Epithelial cell of esophagus (primary cell): ENCODE measurements at regions not wholly inside any gene's neighbourhood (a gene's known extent, or its start where the extent isn't known, plus 50 kb on each side); places are given as distances from the start of the nearest gene placed in this dataset.

Experiments
- DNase-seq: peaks from one replicate; pipeline ENCODE4 v3.0.0; 2010; ENCODE audit warnings: low read depth
- H3K4me3 ChIP-seq: 2 replicates; pipeline ENCODE4 v1.5.1; 2011; ENCODE audit warnings: mild to moderate bottlenecking, low read length, control low read depth
- CTCF ChIP-seq: IDR thresholded peaks from 2 replicates; pipeline ENCODE4 v1.5.1; 2011; ENCODE audit warnings: low read depth, mild to moderate bottlenecking, low read length, control low read depth, inconsistent platforms; ENCODE audit not compliant: insufficient read depth; ENCODE audit errors: missing control alignments

DNA sequence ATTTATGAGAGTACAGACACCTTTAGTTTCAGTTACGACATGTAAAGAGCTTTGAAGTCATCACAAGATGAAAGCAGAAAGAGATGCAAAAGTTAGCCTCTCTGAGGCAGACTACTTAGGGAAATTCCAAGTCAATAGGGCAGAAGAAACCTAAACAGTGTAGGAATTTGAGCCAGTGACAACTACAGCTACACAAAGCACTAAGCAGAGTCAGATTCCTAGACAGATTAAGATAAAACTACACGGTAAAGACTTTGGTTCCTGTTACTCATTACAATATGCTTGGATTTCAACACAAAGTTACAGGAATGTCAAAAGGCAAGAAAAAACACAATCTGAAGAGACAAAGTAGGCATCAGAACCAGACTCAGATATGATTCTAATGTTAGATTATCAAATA is 1302.3 kb downstream of the FSCB start:
- no peak for DNase-seq
- H3K4me3 ChIP-seq: no peak overlapping the region
- no peak for TF ChIP-seq CTCF

DNA sequence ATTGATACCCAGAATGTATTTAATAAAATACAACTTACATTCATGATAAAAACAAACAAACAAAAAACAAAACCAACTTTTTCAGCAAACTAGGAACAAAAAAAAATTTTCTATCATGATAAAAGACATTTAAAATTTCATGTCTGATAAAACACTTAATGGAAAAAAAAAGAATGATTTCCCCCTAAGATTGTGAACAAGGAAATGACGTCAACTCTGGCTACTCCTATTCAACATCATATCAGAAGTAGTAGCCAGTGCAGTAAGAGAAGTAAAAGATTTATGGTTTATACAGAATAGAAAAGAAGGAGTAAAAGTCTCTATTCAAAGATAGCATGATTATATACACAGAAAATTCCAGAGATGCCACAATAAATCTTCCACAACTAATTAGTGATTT is 1306.6 kb downstream of the FSCB start:
- no peak for DNase-seq
- no peak for TF ChIP-seq CTCF
- no peak overlapping the region for H3K4me3 ChIP-seq

GRCh38 chr14:43198465-43198864 is 1308.6 kb downstream of the FSCB start:
- H3K4me3 ChIP-seq: no peak overlapping the region
- no peak for DNase-seq
- TF ChIP-seq CTCF: no peak

- H3K4me3 ChIP-seq: no peak overlapping the region
- no peak for TF ChIP-seq CTCF
- no peak for DNase-seq
These were observed 1322.5 kb downstream of the FSCB start for GRCh38 chr14:43184540-43184939.

GRCh38 chr14:43183916-43184315 is 1323.2 kb downstream of the FSCB start:
- no peak for DNase-seq
- TF ChIP-seq CTCF: no peak
- H3K4me3 ChIP-seq: no peak overlapping the region

DNA sequence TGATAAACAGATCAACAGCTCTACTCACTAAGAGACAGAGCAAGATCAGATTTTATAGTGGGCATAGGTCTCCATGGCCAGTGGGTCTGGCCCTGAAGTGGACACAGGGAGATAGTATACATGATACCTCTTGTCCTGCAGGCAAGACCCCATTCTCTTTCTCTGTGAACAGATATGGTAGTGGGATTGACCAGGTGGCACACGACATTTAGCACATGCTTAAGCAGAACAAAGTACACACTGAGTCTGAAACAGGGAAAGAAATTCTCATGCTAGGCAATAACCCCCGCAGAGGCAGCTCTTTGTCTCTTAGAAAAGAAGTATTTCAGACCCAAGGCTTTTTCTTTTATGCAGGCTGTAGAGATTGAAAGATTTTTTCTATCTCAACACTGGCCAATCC is 1331.2 kb downstream of the FSCB start:
- no peak overlapping the region for H3K4me3 ChIP-seq
- no peak for DNase-seq
- TF ChIP-seq CTCF: no peak

DNA sequence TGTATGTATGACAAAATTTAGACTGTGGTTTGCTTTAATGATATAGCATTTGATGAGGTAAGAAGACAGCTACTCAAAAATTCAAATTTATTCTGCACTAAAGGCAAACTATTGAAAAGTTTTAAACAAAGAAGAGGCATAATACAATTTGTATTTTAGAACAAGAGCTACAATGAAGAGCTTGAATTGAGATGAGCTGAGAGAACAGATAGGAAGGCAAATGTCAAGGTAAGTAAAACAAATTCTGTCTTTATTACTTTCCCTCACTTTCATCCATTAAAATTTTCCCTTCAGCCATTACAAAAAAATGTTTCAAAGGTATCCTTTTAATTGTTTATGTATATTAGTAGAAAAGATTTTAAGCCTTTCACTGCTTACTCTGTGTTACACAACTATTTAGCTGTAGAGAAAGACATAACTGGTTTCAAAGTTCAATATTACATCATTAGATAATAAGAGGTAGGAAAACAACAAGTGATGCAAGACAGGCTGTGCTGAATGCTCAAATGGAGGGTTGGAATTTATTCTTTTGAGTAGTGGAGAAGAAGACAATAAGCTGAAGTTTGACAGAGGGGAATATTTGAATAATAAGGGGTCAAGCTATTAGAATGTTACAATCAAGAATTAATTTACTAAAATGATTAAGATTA is 1334.1 kb downstream of the FSCB start:
- no peak for DNase-seq
- TF ChIP-seq CTCF: no peak
- H3K4me3 ChIP-seq: no peak overlapping the region
